H1 (cell line): ENCODE measurements at regions not wholly inside any gene's neighbourhood (a gene's known extent, or its start where the extent isn't known, plus 50 kb on each side); places are given as distances from the start of the nearest gene placed in this dataset.

Experiments used
- CTCF ChIA-PET: fragments of 300-600 bp; sonication (Branson Sonifier 250); formaldehyde crosslinking; loops from one replicate; lab custom pipeline; 2021; ENCODE audit not compliant: partially characterized antibody; lab: Charles Lee
- POLR2A ChIA-PET: fragments of 300-600 bp; sonication (Branson Sonifier 250); formaldehyde crosslinking; loops from one replicate; lab custom pipeline; 2021; ENCODE audit warnings: inconsistent platforms; ENCODE audit not compliant: partially characterized antibody; lab: Charles Lee
- DNase-seq, 2 experiments: peaks; one replicate each; pipeline versions ENCODE4 v3.0.0 to v3.0.0-alpha.2; 2010 to 2022; ENCODE audit warnings: low spot score in 2 of 2, low read depth in 1 of 2, mixed read lengths in 1 of 2
- FAIRE-seq: peaks from 2 replicates; lab custom pipeline; 2011; peaks lifted over from hg19 to GRCh38; lab: Jason Lieb, UNC
- H2AFZ ChIP-seq: 2 replicates; pipeline ENCODE4 v1.8.1; 2012; ENCODE audit warnings: low read length, inconsistent platforms
- H2AK5ac ChIP-seq: 2 replicates; pipeline ENCODE4 v1.6.1; 2013; ENCODE audit warnings: low read depth, low read length
- H2BK120ac ChIP-seq: replicated peaks from 2 replicates; pipeline ENCODE3; 2013; ENCODE audit warnings: low read depth, low read length, inconsistent platforms
- H2BK12ac ChIP-seq: 2 replicates; pipeline ENCODE4 v1.6.1; 2013; ENCODE audit warnings: low read depth, low read length
- H2BK15ac ChIP-seq: 2 replicates; pipeline ENCODE4 v1.6.1; 2013; ENCODE audit warnings: low read length
- H2BK20ac ChIP-seq: 2 replicates; pipeline ENCODE4 v1.6.1; 2013; ENCODE audit warnings: low read length
- H2BK5ac ChIP-seq: 2 replicates; pipeline ENCODE4 v1.6.1; 2013; ENCODE audit warnings: low read depth, low read length
- H3K14ac ChIP-seq: 2 replicates; pipeline ENCODE4 v1.6.1; 2013; ENCODE audit warnings: inconsistent platforms; ENCODE audit not compliant: insufficient read length
- H3K18ac ChIP-seq: 2 replicates; pipeline ENCODE4 v1.6.1; 2013; ENCODE audit warnings: low read length; ENCODE audit errors: extremely low read depth
- H3K23ac ChIP-seq: 2 replicates; pipeline ENCODE4 v1.6.1; 2013; ENCODE audit warnings: inconsistent platforms; ENCODE audit not compliant: insufficient read length
- H3K23me2 ChIP-seq: 2 replicates; pipeline ENCODE4 v1.6.1; 2013; ENCODE audit warnings: low read depth, low read length
- H3K27ac ChIP-seq: 2 replicates; pipeline ENCODE4 v1.6.1; 2011; ENCODE audit warnings: low read depth, low read length, inconsistent platforms
- H3K27me3 ChIP-seq, 4 experiments: replicated peaks in 1 of 4; 1 replicate in 1 of 4; 2 replicates in 3 of 4; pipeline versions ENCODE4 v1.6.1 to v1.8.1; 2011 to 2013; ENCODE audit warnings: low read length in 3 of 4, mild to moderate bottlenecking in 3 of 4, inconsistent platforms in 2 of 4, mixed read lengths in 2 of 4, moderate library complexity in 1 of 4; ENCODE audit not compliant: control insufficient read depth in 3 of 4, insufficient read depth in 3 of 4; ENCODE audit errors: extremely low read depth in 1 of 4
- H3K36me3 ChIP-seq, 4 experiments: 2 replicates each; pipeline versions ENCODE4 v1.6.1 to v1.8.1; 2011 to 2013; ENCODE audit warnings: mild to moderate bottlenecking in 4 of 4, low read length in 3 of 4, moderate library complexity in 2 of 4, control low read depth in 1 of 4, inconsistent platforms in 1 of 4; ENCODE audit not compliant: insufficient read depth in 4 of 4, control insufficient read depth in 2 of 4
- H3K4ac ChIP-seq: replicated peaks from 2 replicates; pipeline ENCODE3; 2013; ENCODE audit warnings: low read length, low read depth, mixed read lengths, inconsistent platforms; ENCODE audit not compliant: insufficient read length
- H3K4me1 ChIP-seq, 4 experiments: replicated peaks in 1 of 4; 1 replicate in 1 of 4; 2 replicates in 3 of 4; pipeline versions ENCODE4 v1.6.1 to v1.8.1; 2011 to 2013; ENCODE audit warnings: low read length in 3 of 4, inconsistent platforms in 2 of 4, mixed read lengths in 1 of 4; ENCODE audit not compliant: insufficient read depth in 4 of 4, control insufficient read depth in 3 of 4
- H3K4me2 ChIP-seq, 2 experiments: 2 replicates each; pipeline versions ENCODE4 v1.6.1 to v1.8.1; 2011 to 2013; ENCODE audit warnings: low read depth in 2 of 2, low read length in 2 of 2, control low read depth in 1 of 2, inconsistent platforms in 1 of 2, mild to moderate bottlenecking in 1 of 2; ENCODE audit not compliant: insufficient read depth in 1 of 2
- H3K4me3 ChIP-seq, 4 experiments: fragments of 200-600, 300-600 bp in 1 of 4; sonication (generic), shearing (Covaris generic), sonication (Bioruptor Twin) in 1 of 4; 2 replicates each; pipeline versions ENCODE4 v1.5.1 to v1.8.1; 2011 to 2016; ENCODE audit warnings: low read length in 4 of 4, low read depth in 3 of 4, control low read depth in 2 of 4, inconsistent platforms in 2 of 4, mild to moderate bottlenecking in 2 of 4, mixed read lengths in 1 of 4, moderate library complexity in 1 of 4; ENCODE audit not compliant: insufficient read depth in 2 of 4; ENCODE audit errors: extremely low read depth in 1 of 4
- H3K56ac ChIP-seq: replicated peaks from 2 replicates; pipeline ENCODE3; 2013; ENCODE audit warnings: low read depth, mild to moderate bottlenecking, mixed read lengths, low read length, inconsistent platforms; ENCODE audit not compliant: insufficient read length
- H3K79me1 ChIP-seq: 2 replicates; pipeline ENCODE4 v1.6.1; 2013; ENCODE audit warnings: low read depth, low read length, control low read depth
- H3K79me2 ChIP-seq, 2 experiments: 2 replicates each; pipeline versions ENCODE4 v1.6.1 to v1.8.1; 2012 to 2013; ENCODE audit warnings: low read length in 2 of 2, mild to moderate bottlenecking in 2 of 2, inconsistent platforms in 1 of 2; ENCODE audit not compliant: insufficient read depth in 2 of 2, control insufficient read depth in 1 of 2
- H3K9ac ChIP-seq, 4 experiments: replicated peaks in 1 of 4; 1 replicate in 1 of 4; 2 replicates in 3 of 4; pipeline versions ENCODE4 v1.6.1 to v1.8.1; 2011 to 2013; ENCODE audit warnings: low read depth in 3 of 4, low read length in 3 of 4, control low read depth in 2 of 4, mild to moderate bottlenecking in 2 of 4, moderate library complexity in 2 of 4, inconsistent platforms in 1 of 4; ENCODE audit errors: extremely low read depth in 1 of 4
- H3K9me3 ChIP-seq, 2 experiments: 2 replicates each; pipeline versions ENCODE4 v1.6.1 to v1.8.1; 2012 to 2013; ENCODE audit warnings: mild to moderate bottlenecking in 2 of 2, moderate library complexity in 2 of 2, control low read depth in 1 of 2, inconsistent platforms in 1 of 2, low read depth in 1 of 2, low read length in 1 of 2, mixed read lengths in 1 of 2; ENCODE audit not compliant: insufficient read depth in 2 of 2
- H4K20me1 ChIP-seq, 2 experiments: replicated peaks in 1 of 2; 2 replicates each; pipeline versions ENCODE3 to v1.8.1; 2011 to 2013; ENCODE audit warnings: inconsistent platforms in 2 of 2, low read length in 2 of 2, mild to moderate bottlenecking in 1 of 2; ENCODE audit not compliant: insufficient read depth in 2 of 2, control insufficient read depth in 1 of 2
- H4K5ac ChIP-seq: 2 replicates; pipeline ENCODE4 v1.6.1; 2013; ENCODE audit warnings: low read length, low read depth, mixed read lengths, inconsistent platforms; ENCODE audit not compliant: insufficient read length
- H4K8ac ChIP-seq: 2 replicates; pipeline ENCODE4 v1.8.0; 2013; ENCODE audit warnings: mild to moderate bottlenecking, moderate library complexity, low read length, inconsistent platforms; ENCODE audit not compliant: insufficient read depth; ENCODE audit errors: extremely low read depth
- H4K91ac ChIP-seq: replicated peaks from 2 replicates; pipeline ENCODE3; 2013; ENCODE audit warnings: low read length, mixed read lengths, inconsistent platforms; ENCODE audit not compliant: insufficient read length
- CBX8 ChIP-seq: fragments of 300-800, 300-1000 bp; sonication (generic); IDR thresholded peaks from 2 replicates; pipeline ENCODE4 v1.7.1; 2016; ENCODE audit warnings: low read depth, low read length, borderline replicate concordance
- CHD1 ChIP-seq: IDR thresholded peaks from 2 replicates; pipeline ENCODE4 v1.6.1; 2012; ENCODE audit warnings: low read depth, low read length, improper control_type of control experiment
- CTCF ChIP-seq, 3 experiments: IDR thresholded peaks; 1 replicate in 2 of 3; 2 replicates in 1 of 3; pipeline versions ENCODE4 v1.5.1 to v1.6.1; 2011; ENCODE audit warnings: low read length in 3 of 3, mild to moderate bottlenecking in 3 of 3, inconsistent platforms in 2 of 3, low read depth in 1 of 3, moderate library complexity in 1 of 3; ENCODE audit not compliant: insufficient read depth in 1 of 3; ENCODE audit errors: control extremely low read depth in 1 of 3
- GABPA ChIP-seq: IDR thresholded peaks from 2 replicates; pipeline ENCODE4 v1.6.1; 2011; ENCODE audit warnings: mild to moderate bottlenecking, low read length, moderate library complexity, borderline replicate concordance; ENCODE audit not compliant: insufficient read depth
- TAF1 ChIP-seq: IDR thresholded peaks from 2 replicates; pipeline ENCODE4 v1.6.1; 2011; ENCODE audit warnings: mild to moderate bottlenecking, low read depth, low read length

- peak overlapping the region; percentile 15; the same call in 1 of the 2 replicates for H4K8ac ChIP-seq
- no peak overlapping the region for H4K91ac ChIP-seq
- H3K4me3 ChIP-seq = no peak overlapping the region
- no peak overlapping the region for H3K4me2 ChIP-seq
- H2BK120ac ChIP-seq = no peak overlapping the region
- H3K4ac ChIP-seq = no peak overlapping the region
- no peak overlapping the region for H2AK5ac ChIP-seq
- H3K23ac ChIP-seq = no peak overlapping the region
- no peaks in the 10 kb centered on the region; a peak in 1 of 4 replicates for H3K9me3 ChIP-seq
- H3K18ac ChIP-seq = no peak overlapping the region
- POLR2A ChIA-PET = no interaction called here
- no peaks in the 10 kb centered on the region for H3K23me2 ChIP-seq
- no peak overlapping the region for H2BK5ac ChIP-seq
- no peak for FAIRE-seq
- no peak for DNase-seq
- no peak overlapping the region for H3K9ac ChIP-seq
- H2AFZ ChIP-seq = no peak overlapping the region
- H4K5ac ChIP-seq = no peak overlapping the region
- H3K79me1 ChIP-seq = no peaks in the 10 kb centered on the region
- H3K14ac ChIP-seq = no peak overlapping the region
- H2BK12ac ChIP-seq = no peak overlapping the region
- no peaks in the 10 kb centered on the region for H3K79me2 ChIP-seq
- CTCF ChIA-PET = interaction anchor here (0.6 kb wide), 1 partner anchor 212 kb away, joined by 3 read pairs; no protein-coding TSS in a partner anchor
- H2BK20ac ChIP-seq = no peak overlapping the region
- H3K36me3 ChIP-seq = no peaks in the 10 kb centered on the region
- no peaks in the 10 kb centered on the region; a peak in 1 of 7 replicates for H3K27me3 ChIP-seq
- no peak overlapping the region for H3K27ac ChIP-seq
- no peak overlapping the region for H2BK15ac ChIP-seq
- TF ChIP-seq CHD1 (no peak), CBX8 (no peak), TAF1 (no peak), CTCF (IDR thresholded peaks at IDR 0.05; ENCODE audit: control extremely low read depth in 1 of 3, insufficient read depth in 1 of 3, low read depth in 1 of 3, low read length in 3 of 3) (no peak), GABPA (no peak)
- H4K20me1 ChIP-seq = no peaks in the 10 kb centered on the region
- no peaks in the 10 kb centered on the region for H3K4me1 ChIP-seq
- H3K56ac ChIP-seq = no peak overlapping the region
These were observed 169.4 kb downstream of the IRX5 start for GRCh38 chr16:55100100-55100499.
